ENCODE measurements at regions not wholly inside any gene's neighbourhood (a gene's known extent, or its start where the extent isn't known, plus 50 kb on each side); places are given as distances from the start of the nearest gene placed in this dataset.

DNA sequence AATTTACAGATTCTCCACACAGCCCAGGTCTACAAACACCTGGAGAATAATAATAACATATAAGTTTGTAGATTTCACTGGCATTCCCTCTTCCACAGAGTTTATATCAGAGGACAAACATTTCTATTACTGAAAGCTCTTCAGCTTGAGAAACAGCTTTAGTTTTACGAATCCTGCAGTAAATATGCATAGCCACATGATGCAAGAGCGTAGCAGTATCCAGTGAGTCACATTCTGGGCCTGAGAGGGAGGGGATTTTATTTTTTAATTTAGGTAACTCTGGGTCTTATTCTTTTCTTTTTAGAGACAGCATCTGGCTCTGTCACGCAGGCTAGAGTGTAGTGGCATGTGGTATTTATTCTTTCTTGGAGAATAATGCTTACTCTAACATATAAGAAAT is 1002.8 kb downstream of the TRHDE start:
- TF ChIP-seq GATA1 (IDR thresholded peaks at IDR 0.05; ENCODE audit: low read depth, low read length) = no peak
- no peak for TF ChIP-seq POLR2A (IDR thresholded peaks at IDR 0.05; ENCODE audit: low read length)

All from erythroblast (primary cell).